GM18858 (cell line): ENCODE measurements at regions not wholly inside any gene's neighbourhood (a gene's known extent, or its start where the extent isn't known, plus 50 kb on each side); places are given as distances from the start of the nearest gene placed in this dataset.

Experiments used
- ATAC-seq: cut with Tn5 transposase; IDR thresholded peaks from one replicate; pipeline ENCODE4 v1.9.1; 2021; ENCODE audit not compliant: unreplicated experiment

- ATAC-seq, result peak; percentile 53
Measured at GRCh38 chr6:47360388-47360787, 50.7 kb upstream of the TNFRSF21 start.

DNA sequence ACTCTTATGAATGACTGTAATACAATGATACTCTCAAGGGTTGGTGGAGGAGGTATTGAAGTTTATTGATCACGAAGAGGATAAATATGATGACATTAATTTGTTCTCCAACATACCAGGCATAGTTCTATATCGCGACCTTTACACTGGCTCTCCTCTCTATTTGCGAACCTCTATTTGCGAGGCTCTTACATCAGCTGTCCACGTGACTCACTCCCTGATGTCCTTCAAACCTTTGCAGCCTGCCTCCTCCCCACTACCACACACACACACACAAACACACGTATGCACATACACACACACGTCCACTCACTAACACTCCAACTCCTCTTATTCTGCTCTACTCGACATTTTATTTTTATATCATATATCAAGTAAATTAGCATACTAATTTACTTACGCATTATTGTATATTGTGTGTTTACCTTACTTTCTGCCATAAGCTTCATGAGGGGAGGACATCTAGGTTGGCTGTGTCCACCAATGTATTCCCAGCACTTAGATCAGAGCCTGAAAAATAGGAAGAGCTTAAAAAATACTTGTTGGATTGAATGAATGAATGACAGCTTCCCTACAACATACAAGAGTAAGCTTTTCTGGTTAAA, 53.3 kb upstream of the TNFRSF21 start:
- ATAC-seq, result no peak

DNA sequence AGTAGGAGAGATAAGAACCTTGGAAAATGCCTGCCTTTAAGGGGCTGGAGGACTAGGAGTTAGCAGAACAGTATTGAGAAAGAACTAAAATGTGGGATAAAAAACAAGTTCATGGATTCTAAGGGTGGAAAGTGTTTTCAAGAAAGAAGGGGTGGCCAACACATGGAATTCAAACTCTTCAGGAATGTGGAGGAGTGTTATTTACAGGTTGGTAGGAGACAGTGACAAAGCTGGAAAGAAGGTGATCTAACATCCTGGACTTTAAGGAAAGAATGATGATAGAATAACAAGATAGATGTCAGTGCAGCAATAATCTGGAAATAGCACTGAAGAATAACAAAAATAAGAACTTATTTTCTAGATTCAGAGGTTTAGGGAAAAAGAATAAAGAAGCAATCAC, 54.0 kb upstream of the TNFRSF21 start:
- no peak for ATAC-seq

GRCh38 chr6:47366335-47366890, 56.7 kb upstream of the TNFRSF21 start:
- ATAC-seq, result no peak

GRCh38 chr6:47371139-47371869, 61.6 kb upstream of the TNFRSF21 start:
- ATAC-seq, result no peak

GRCh38 chr6:47371870-47372255, 62.2 kb upstream of the TNFRSF21 start:
- ATAC-seq, result no peak

DNA sequence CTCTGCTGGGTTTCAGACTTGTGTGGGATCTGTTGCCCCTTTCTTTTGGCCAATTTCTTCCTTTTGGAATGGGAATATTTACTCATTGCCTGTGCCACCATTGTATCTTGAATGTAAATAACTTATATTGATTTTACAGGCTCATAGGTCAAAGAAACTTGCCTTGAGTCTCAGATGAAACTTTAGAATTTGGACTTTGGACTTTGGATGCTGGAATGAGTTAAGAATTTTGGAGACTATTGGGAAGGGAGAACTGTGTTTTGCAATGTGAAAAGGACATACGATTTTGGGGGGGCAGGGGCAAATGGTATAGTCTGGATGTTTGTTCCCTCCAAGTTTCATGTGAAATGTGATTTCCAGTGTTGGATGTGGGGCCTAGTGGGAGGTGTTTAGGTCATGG, 62.6 kb upstream of the TNFRSF21 start:
- ATAC-seq, result no peak

- ATAC-seq, result no peak
Measured at GRCh38 chr6:47375426-47375825, 65.7 kb upstream of the TNFRSF21 start.

- peak; percentile 71 for ATAC-seq
Measured at GRCh38 chr6:47376930-47377329, 67.2 kb upstream of the TNFRSF21 start.

GRCh38 chr6:47377971-47378370, 68.3 kb upstream of the TNFRSF21 start:
- ATAC-seq, result no peak

- no peak for ATAC-seq
Measured at GRCh38 chr6:47379328-47379727, 69.6 kb upstream of the TNFRSF21 start.

DNA sequence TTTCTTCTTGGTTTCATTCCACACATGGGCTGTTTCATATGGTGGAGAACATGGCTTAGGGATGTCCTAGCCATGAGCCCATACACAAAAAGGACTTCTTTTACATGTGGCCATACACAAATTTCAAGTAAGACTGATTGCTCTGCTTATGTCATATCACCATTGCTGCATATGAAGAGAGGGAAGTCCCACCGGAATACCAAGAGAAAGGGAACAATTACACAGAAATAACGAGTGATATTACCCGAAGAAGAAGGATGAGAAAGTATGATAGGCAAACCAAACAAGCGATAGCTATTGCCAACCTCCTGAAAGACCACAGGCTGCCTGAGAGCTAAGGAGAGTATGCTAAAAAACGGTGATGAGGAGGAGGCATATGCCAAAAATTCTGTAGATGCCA, 70.5 kb upstream of the TNFRSF21 start:
- ATAC-seq, result no peak

- ATAC-seq, result no peak
Measured at GRCh38 chr6:47381036-47381435, 71.3 kb upstream of the TNFRSF21 start.

GRCh38 chr6:47383360-47383759, 73.7 kb upstream of the TNFRSF21 start:
- ATAC-seq, result no peak

- no peak for ATAC-seq
Measured at GRCh38 chr6:47391675-47392074, 82.0 kb upstream of the TNFRSF21 start.

DNA sequence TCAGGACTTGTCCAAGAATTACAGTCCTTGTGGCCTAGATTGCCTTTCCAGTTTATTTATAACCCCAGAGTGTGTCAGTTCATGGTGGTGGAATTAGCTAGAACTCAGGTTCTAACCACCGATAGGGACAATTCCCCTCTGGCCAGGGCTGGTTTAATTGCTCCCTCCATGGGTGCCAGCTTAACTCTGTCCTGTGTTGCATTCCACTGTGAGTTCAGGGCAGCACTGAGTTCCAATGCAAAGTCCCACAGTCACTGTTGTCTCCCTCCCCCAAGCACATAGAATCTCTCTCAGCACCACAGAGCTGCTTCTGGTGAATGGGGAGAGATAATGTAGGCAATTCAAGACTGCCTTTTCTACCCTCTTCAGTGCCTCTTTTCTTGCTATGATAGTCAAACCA, 82.5 kb upstream of the TNFRSF21 start:
- no peak for ATAC-seq

- no peak for ATAC-seq
Measured at GRCh38 chr6:47396401-47397069, 81.1 kb upstream of the CD2AP start.

DNA sequence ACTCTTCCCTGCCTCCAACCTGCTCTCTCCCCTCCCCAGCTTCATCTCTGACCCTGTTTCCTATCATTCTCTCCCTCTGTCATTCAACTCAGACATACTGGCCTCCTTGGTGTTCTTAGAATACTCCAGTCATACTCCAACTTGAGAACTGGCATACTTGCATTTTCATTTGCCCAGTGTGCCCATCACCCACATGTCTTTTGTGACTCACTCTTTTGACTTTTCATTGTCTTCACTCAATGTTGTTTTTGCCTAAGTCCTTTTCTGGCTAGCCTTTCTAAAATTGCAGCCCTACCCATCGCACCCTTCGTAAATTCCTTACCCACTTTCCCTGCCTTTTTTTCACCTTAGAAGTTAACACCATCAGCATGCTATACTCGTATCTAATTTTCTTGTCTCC, 77.0 kb upstream of the CD2AP start:
- ATAC-seq, result no peak

DNA sequence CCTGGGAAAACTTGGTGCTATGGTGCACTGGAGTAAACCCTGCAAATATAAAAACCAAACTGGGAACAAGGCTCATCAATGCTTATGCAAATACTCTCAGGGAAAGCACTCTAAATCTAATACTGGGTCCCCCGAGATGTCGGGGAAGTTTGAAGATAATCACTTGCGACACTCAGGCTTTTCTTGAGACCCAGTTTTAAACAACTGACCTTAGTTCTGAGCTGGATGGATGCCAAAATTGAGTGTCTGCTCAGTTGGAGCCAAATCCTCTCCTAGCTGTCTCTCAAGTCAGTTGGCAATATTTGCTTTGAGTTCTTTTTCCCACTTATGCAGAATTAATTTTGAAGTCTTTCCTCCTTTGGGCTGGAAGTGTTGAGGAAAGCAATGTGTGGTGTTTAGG, 75.5 kb upstream of the CD2AP start:
- ATAC-seq, result no peak

DNA sequence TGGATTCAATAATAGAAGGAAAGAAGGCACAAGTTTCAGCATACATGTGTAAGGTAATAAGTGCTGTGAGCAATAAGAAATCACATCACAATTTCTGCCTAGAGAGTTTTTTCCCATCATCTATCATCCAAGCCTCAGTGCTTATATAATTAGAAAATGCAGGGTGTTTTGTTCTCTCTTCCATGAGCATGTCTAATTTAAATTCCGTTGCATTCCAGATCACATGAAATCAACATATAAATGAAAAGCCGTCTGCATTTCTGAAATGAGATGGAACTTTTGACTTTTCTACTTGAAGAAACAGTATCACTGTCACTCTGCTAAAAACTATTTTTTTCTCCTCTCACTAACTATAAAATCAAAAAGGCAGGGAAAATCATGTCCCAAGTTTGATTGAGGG, 74.5 kb upstream of the CD2AP start:
- ATAC-seq, result no peak

DNA sequence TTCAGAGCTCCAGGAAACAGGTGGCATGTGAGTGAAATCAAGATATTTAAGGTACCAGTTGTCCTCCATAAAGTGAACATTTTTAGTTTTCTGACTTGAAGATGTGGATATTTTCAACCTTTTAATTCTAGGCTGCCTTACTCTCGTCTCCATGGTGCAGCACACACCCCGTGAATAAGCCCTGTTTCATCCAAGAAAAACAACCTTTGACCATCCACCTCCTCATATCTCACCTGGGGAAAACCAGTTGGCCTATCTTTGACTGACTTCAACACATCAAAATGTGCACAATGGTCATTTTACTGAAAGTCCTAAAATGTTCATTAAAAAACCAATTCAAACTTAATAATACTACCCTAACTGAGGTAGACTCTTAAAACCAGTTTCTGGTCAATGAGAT, 73.8 kb upstream of the CD2AP start:
- no peak for ATAC-seq

DNA sequence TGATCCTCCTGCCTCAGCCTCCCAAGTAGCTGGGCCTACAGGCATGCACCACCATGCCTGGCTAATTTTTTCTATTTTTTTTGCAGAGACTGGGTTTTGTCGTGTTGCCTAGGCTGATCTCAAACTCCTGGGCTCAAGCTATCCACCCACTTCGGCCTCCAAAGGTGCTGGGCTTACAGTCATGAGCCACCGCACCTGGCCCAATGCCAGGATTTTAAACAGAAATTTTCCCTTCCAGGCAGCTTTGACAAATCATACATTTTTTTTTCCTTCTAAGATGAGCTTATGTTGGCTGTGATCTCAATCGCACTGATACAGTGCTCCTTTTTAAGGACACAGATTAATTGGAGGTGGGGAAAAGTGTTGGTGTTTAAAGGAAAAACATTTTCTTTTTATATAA, 73.2 kb upstream of the CD2AP start:
- ATAC-seq, result no peak
